Daoy (cell line): ENCODE measurements at regions not wholly inside any gene's neighbourhood (a gene's known extent, or its start where the extent isn't known, plus 50 kb on each side); places are given as distances from the start of the nearest gene placed in this dataset.
A peak's percentile ranks its signal among the peaks of the same experiment; 100 is the strongest.

Source experiments
- DNase-seq: peaks from one replicate; pipeline ENCODE4 v3.0.0-alpha.2; 2015; ENCODE audit warnings: low read depth

DNA sequence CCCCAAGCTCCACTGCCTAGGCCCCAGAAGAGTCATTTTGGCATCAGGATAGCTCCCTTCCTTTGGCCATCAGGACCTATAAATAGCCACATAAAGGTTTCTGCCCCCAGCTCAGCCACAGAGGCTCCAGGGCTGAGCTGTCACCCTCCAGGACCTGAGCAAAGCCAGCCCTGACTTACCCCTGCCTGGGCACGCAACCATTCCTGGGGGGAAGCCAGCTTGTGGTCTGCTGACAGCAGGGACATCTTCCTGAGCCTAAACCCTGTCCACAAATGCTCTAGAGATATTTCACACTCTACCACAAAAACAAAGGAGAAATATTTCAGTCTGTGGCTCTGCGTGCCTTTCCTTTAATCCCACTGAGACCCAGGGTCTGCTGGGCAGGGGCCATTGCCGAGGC lies 123.7 kb upstream of the CCL2 start:
- DNase-seq, result no peak

DNA sequence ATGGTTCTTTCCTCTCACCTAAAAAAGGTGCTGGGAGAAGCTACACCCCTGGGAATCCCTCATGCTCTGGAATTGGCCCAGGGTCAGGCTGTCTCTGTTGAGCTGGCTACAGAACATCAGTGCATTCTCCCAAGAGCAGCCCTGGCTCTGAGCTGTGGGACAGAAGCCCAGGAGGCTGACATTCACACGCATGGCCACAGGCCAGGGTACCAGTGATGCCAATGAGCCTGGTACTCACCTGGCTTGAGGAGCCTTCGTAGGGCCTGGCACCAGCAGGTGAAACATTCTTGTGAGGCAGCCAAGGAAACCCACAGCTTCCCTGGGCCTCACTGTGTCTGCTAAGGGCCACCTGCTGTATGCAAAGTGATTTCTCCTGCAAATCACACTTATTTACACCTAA lies 121.7 kb upstream of the CCL2 start:
- no peak for DNase-seq

DNA sequence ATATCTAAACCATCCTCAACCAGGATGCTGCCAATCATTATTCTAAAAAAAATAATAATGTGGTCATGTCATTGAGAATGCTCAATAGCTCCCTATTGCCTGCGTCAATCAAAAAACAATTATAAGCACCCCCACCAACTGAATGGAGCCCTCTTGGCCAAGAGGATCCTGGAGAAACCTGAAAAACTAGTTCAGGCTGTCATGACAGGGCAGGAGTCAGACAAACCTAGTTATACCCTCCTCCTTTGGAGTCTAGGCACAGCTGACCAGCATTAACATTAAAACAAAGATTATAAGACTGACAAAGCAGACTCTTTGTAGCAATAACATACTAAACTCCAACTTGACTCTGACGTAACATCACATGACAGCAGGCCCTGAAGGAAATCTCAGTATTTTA lies 119.2 kb upstream of the CCL2 start:
- no peak for DNase-seq

DNA sequence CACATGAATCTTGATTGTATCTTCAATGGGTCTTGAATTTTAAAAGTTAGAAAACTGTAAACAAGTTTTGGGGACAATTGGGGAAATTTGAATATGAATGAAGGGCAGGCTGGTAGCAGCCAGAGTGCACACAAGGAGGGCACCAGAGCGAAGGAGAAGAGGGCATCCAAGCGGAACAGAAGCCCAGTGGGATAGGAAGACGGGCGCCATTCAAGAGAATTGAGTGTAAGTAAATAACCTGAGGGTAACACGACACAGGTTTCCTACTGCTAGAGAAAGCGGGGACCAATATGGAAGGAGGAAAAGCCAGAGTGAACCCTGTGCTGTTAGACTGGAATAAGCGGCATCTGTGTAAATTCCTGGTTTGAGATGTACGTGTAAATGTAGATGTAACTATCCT lies 115.1 kb upstream of the CCL2 start:
- no peak for DNase-seq

DNA sequence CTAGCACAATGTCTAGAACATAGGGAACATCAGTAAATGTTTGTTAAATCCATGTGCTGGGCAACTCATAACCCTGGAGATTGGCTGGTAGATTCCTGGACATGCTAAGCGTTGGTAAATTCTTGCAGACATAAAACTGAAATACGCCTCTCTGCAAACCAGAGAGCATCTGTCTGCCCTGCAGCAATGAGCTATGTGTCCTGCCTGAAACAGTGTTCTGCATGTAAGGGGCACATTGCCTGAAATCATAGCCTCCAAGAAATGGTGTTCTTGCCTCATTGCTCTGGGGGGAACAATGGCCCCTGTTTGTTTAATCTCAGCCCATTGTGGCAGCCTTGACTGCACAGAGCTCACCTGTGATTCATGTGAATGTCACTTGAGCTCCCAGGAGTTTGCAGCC lies 113.5 kb upstream of the CCL2 start:
- DNase-seq, result no peak

DNA sequence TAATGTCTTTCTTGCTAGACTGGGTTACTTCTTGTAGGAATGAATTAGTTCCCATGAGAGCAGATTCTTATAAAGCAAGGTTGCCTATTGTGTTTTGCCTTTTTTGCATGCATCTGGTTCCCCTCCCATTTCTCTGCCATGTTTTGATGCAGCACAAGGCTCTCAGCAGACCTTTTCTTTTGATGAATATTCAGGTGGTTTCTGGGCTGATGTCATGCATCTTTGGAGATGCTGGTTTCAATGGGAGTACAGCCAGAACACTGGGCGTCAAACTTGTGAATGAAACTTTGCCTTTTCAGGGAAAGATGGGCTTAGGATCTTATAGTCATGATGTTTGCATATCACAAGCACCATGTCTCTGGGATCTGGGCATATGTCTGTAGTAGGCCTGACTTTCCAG lies 111.7 kb upstream of the CCL2 start:
- DNase-seq, result no peak

DNA sequence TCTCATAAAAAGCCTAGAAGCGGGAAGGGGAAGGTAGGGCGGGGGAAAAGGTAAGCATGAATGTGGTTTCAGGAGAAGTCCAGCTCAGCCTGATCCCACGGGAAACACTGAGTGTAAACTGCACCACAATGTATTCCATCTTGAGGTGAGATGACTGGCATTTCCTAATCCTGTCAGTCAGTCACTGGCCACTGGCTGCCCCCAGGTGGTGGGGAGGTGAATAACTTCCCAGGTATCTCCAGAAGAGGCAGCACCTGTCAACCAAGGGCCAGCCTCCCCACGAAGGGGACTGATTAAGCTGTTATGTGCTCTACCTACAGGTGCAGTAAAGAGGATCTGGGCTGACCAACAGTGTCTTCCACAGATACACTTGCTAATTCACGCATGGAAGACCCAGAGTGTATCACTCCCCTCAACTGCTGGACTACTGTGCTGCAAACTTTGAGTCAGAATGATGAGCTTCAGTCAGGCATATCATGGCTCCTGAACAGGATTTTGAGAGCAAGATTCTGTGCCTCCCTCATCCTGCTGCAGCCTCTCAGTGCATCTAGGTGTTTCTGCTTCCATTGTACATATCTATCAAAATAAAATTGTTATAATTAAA lies 108.5 kb upstream of the CCL2 start:
- peak; percentile 61 for DNase-seq

DNA sequence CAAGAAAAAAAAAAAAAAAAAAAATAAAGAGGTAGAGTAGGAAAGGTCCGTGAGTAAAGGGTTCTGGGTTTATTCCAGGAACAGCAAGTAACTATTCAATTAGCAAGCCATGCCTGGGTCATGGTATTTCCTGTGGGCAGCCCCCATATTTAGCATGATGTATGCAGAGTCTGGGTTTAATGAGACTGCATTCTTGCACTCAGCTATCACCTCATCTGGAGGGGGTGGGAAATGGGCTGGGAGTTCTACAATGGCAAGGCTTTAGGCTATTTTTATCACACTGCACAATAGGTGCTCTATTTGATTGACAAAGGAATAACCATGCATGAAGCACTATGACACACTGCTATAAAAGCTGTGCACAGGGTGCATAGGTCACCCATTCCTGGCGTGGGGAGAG lies 104.0 kb upstream of the CCL2 start:
- DNase-seq, result peak; percentile 85

DNA sequence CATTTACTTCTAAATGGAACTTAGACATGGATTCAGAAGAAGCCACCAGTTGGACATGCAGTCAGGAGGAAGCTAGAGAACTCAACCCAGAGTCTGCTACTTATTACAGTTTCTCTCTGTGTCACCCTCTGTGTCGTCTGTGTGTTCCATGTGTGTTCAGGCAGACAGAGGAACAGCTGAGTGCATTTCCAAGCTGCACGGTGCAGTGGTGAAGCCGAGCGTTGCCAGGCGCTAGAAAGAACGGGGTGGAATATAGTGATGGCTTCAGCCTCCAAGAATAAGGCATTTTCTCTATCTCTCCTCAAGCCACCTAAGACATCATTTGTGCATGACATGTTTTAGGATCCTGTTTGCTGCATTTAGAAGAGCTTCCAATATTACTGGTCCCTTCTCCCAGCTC lies 101.1 kb upstream of the CCL2 start:
- DNase-seq, result no peak

DNA sequence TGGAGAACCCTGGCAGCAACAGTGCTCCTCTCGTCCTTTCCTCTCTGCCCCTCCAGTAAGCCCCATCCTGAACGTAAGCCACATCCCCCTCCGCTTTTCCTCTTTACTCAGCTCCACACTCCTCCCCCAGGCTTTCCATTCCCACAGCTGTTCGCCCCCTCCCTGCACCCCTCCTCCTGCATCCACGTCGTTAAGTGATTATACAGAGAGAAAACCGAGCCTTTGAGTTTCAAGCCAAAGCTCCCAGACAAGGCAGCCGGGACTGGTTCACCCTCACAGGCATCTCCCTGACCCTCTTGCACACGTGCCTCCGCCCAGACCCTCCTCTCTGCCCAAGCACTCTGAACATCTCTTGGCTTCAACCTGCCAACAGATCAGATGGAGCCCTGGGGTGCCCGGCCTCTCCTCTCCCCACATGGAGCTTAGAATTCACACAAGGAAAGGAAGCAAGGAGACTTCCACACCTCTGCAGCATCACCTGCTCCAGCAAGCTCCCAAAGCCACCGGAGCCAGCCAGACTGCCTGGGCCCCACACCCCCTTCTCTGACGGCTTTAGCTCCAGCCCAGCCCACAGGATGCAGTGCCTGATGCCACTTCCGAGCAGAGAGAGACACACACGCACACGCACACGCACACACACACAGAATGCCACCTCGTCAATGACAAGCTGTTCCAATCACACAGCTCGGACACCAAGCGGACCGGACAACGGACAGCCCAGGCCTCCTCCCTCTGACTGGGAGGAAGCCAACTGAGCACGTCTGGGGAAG lies 99.9 kb upstream of the CCL2 start:
- DNase-seq, result no peak

DNA sequence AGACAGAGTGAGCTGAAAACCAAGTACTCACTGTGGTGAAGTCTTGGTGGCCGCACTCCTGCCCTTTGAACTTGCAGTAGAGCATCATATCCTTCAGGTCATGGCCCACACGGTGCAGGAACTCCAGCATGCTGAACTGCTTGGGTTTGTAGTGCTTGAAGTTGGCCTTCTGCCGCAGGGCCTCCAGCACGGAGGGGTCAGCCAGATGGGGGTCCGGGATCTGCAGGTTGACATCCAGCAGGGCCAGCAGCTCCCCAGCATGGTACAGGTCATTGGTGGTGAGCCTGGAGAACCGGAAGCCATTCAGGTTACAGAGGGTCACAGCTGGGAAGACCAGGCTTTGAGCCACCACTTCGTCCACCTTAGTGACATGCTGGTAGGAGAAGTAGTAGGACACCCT lies 99.1 kb upstream of the CCL2 start:
- DNase-seq, result no peak

DNA sequence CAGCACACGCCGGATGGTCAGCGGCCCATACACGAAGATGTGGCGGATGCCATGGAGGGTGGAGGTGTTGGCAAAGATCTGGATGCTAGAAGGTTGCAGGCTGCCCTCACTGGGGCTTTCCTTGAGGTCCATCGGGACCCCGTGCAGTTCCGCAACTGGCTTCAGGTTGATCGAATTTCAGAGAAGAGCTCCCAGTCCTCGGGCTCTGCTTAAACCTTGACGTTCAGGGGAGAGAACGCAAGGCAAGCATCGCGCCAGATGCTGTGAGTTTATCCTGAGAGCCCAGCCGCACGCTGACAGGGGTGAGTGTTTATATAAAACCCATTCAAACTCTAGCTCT lies 98.7 kb upstream of the CCL2 start:
- no peak for DNase-seq

DNA sequence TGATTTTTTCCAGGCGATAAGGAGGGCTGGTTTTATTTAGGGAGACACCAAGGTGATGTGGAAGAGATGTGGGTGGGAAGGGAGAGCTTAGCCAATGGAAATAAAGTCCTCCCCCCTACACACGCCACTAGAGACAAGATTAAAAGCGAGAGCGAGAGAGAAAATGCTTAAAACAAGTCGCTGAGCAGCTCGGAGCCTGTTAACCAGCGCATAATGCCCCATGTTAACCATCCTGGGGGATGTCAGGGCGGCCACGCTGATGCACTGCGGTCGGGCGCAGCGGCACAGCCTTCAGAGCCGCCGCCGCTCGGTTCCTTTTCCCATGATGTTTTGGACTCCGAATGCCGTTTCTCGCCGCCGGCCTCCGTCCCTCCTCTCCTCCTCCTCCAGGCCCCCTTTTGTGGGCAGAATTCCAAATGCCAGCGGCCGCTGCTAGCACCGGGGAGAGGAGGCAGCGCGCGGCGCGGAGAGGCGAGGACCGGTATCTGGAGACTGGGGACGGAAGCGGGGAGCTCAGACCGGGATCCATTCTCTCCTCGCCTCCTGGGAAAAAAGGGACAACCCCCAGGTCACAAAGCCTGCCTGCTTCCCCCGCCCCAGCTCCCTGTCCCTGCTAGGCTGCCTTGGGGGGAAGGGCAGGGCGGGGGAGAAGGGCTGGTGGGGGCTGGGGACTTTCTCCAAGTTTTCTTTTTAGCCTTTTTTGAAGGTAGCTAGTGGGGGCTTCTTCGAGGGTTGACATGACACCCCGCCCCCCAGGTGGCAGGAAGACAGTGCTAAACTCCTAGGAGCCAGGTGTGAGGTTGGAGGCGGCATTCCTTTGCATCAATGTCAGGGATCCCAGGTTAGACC lies 98.1 kb upstream of the CCL2 start:
- peak; percentile 28 for DNase-seq

DNA sequence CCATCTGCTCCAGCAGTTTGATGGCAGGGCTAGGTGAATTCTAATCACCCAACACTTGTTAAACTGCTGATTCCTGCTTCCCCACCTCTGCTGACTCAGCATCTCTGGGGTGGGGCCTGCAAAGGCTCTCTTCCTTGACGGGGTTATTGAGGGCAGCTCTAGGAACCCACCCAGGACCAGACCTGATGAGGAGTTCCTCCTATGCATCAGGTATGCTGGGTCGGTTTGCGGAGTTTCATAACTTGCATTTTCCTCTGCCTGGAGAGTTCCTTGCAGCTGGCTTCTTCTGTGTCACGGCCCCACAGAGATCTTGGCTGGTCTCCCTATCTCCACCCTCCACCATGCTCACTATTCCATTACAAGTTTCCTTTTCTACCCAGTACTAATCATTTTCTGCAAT lies 93.4 kb upstream of the CCL2 start:
- DNase-seq, result no peak

DNA sequence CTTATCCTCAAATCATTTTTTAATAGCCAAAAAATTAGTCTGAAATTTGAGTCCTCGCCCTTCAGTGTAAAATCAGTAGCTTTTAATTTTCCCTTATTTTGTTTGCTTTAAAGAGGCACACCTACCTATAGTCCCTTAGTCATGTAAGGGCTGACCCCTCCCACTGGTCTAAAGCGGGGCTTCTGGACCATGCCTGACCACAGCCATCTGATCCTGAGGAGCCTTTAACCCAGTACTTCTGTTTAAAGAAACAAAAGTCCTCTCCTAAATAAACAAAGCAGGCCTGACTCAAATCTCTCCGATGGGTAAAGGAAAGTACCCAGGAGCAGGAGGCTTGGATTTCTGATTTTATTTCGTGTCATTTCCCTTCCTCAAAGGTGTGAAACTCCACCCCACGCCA lies 92.0 kb upstream of the CCL2 start:
- DNase-seq, result peak; percentile 74

DNA sequence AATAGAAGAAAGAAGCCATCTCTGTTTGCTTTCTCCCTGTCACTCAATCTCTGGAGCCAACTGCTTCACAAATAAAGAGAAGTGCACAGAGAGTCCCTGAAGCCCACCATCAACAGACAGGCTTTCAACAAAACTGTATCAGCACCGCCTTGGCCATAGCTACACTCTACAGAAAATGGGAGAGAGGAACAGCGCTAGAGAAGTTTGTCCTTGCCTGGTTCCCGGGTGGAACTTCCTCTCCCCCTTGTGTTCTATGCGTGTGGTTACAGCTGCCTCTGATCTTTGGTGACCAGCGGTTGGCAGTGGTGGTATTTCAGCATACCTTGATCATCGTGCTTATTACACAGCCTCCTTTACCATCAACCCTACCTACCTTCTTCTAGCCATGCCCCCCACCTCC lies 91.4 kb upstream of the CCL2 start:
- peak; percentile 70 for DNase-seq

DNA sequence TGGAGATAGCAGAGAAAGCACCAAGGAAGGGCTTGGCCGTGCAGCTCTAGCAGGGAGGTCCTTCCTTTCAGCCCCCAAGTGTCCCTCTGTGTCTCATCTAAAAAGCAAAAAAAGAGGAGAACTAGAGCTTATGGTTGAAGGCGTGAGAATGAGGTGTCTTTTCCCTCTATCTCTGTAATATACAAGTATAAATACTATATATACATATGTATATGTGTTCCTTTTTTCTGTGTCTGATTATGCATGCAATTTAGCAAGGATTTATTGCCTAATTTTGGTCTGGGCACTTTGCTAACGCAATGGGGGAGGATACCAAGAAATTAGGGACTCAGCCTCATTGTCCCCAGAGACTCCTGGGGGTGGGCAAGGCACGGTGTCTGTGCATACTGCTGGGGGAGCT lies 90.2 kb upstream of the CCL2 start:
- DNase-seq, result no peak

DNA sequence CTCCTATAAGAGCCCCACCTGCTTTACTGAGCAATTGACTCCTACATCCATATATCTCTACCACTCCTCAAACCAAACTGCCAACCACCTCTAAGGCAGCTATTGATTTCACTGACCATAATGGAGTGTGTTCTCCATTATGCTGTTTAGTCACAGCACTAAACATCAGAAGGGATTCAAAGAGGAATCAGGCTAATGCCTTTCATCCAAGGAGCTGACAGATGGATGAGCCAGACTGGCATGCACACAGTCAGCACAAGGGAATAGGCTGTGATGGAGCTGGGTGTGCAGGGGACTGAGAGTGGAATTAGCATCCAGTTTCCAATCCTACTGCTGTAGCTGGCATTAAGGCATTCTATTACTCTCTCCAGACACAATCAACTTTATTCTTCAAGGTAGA lies 88.7 kb upstream of the CCL2 start:
- DNase-seq, result no peak

DNA sequence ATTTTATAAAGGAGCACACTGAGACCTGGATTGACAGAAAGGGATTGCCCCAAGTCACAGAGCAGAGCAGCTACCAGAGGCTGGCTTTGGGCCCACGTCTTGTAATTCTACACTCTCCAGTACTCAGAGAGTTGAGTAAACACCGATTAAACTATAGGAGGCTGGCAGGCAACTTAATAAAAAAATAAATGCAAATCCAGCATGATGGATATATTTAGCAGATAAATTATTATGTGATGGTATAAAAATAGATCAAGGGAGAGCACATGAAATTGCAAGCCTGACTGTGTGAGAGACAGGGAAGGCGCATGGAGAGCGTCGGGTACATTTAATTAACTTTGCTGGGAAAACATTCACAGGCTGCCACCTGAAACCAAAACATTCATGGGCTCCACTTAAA lies 87.7 kb upstream of the CCL2 start:
- no peak for DNase-seq

DNA sequence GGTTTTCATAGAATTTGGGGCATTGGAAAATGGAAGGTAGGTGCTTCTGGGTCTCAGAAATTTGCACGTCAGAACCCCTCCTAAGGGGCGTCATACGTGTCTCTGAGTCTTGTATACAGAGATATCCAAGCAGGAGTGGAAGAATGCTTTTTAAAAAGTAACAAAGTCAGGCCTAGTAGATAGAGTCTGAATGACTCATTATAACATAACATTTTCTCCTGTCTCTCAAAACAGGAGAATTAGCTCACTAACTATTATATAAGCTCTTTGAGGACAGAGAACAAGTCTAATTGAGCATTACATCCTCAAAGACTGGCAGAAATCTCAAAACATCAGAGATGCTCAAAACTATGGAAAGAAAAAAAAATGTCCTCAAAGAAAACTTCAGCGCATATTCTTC lies 86.1 kb upstream of the CCL2 start:
- DNase-seq, result no peak

DNA sequence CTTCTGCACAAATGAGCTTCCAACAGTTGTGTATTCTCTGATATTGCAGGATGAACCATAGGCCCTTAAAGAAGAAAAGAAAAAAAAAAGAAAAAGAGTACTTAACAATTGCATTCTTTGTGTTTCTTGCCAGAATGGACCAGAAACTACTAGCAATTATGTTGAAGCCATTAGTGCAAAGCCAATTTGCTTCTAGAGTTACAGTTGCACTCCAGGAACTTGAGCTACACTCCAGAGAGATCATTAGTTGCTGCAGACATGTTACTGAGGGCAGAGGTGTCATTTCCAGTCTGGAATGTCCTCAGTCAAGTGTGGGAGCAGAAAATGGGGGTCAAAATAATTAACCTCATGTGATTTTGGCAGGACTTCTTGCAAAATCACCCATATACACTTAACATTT lies 85.6 kb upstream of the CCL2 start:
- DNase-seq, result no peak

DNA sequence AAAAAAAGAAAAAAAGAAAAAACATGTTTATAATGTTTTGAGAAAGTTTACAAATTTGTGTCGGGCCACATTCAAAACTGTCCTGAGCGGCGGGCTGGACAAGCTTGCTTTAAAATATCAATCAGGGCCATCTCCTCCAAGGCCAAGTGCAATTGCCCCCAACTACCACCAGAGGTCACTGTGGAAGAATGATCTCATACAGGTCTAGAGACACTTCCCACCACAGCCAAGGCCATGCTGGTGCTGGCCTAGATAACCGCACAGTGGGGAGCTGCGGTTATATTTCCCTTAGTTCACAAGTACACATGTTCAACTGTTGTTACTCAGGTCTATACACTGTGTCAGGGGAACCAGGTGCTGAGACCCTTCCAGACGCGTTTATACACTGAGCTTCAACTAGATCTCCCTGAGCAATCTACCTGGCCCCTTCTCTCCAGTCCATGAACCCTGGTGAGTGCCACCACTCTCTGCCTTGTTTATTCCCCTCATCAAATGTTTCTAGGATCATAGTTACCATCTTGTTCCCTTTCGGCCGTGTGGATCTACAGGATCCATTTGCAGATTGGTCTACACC lies 83.8 kb upstream of the CCL2 start:
- DNase-seq, result peak; percentile 78

DNA sequence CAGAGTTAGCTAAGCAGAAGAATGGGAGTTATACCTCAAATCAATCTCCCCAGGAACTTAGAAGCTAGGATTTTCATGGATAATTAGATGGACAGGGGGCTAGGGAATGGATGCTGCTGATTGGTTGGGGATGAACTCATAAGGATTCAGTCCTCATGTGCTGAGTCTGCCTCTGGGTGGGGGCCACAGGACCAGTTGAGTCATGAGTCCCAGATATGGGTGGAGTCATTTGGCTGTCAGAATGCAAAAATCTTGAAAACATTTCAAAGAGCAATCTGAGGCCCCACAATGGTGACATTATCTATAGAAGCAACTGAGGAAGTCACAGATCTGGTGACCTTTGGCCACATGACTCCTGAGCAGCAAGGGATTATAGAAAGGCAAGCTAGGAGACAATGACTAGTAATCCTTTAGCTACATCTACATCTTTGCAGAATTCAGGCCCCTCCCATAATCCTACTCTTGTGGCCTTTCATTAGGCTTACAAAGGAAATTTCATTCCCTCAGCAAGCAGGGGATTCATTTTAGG lies 82.6 kb upstream of the CCL2 start:
- DNase-seq, result no peak
